ENCODE measurements at regions not wholly inside any gene's neighbourhood (a gene's known extent, or its start where the extent isn't known, plus 50 kb on each side); places are given as distances from the start of the nearest gene placed in this dataset.

DNA sequence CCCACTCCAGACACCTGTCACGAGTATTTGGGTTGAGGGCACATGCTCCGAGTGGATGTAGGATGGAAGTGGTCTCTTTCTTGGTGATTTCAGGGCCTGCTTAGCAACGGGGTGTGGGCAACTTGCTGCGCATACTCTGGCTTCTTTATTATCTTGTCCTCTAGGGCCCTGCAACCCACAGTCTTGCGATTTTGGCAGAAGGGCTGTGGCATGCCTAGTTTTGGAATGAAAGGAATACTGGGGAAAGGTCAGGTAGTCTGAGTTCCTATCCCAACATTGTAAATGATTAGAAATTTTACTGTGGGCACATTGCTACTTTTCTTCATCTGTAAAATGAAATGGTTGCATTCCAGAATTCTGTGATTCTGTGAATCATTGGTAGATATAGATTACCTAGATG lies 74.3 kb downstream of the ACTBL2 start:
- no peaks in the 10 kb centered on the region for H3K9me3 Mint-ChIP-seq
- H3K27ac Mint-ChIP-seq = no peak overlapping the region
- CTCF ChIA-PET = no interaction called here

DNA sequence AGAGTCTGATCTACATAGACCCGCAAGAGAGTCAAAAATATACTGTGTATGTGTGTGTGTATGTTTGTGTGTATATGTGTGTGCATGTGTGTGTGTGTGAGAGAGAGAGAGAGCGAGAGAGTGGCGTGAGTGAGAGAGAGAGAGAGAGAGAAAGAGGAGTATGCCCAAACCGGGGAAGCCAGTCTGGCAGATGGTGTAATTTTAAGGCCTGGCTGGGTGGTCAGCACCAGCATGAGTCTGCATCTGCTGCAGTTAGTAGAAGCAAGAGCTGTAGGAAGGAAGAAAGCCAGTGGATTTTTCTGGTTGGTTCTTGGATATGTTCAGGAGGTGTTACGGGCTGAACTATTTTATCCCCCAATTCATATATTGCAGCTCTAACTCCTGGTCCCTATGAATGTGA lies 75.2 kb downstream of the ACTBL2 start:
- H3K9me3 Mint-ChIP-seq = no peaks in the 10 kb centered on the region
- ATAC-seq = no peak
- DNase-seq (ENCODE audit: low spot score) = no peak
- no peaks in the 10 kb centered on the region for H3K27me3 Mint-ChIP-seq (ENCODE audit: low read depth)
- TF ChIP-seq IRF2 (CRISPR knock-in tag; IDR thresholded peaks at IDR 0.05; ENCODE audit: borderline replicate concordance, low read depth) (no peak), NFE2L1 (CRISPR knock-in tag; IDR thresholded peaks at IDR 0.05) (no peak), SMAD4 (CRISPR knock-in tag; IDR thresholded peaks at IDR 0.05) (no peak), RELA (CRISPR knock-in tag; IDR thresholded peaks at IDR 0.05; ENCODE audit: borderline replicate concordance) (no peak), ZNF423 (CRISPR knock-in tag; IDR thresholded peaks at IDR 0.05) (no peak), ETV6 (CRISPR knock-in tag; IDR thresholded peaks at IDR 0.05) (no peak), SMAD3 (CRISPR knock-in tag; IDR thresholded peaks at IDR 0.05; ENCODE audit: borderline replicate concordance) (no peak), ELF4 (CRISPR knock-in tag; IDR thresholded peaks at IDR 0.05; ENCODE audit: low read depth) (no peak)
- TF ChIP-seq, protein P1, sequence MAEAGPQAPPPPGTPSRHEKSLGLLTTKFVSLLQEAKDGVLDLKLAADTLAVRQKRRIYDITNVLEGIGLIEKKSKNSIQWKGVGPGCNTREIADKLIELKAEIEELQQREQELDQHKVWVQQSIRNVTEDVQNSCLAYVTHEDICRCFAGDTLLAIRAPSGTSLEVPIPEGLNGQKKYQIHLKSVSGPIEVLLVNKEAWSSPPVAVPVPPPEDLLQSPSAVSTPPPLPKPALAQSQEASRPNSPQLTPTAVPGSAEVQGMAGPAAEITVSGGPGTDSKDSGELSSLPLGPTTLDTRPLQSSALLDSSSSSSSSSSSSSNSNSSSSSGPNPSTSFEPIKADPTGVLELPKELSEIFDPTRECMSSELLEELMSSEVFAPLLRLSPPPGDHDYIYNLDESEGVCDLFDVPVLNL (CRISPR knock-in tag; IDR thresholded peaks at IDR 0.05; ENCODE audit: borderline replicate concordance, low read depth) = no peak
- no peak overlapping the region for H3K4me3 Mint-ChIP-seq
- H3K27ac Mint-ChIP-seq = no peak overlapping the region
- CTCF ChIA-PET = no interaction called here
- H3K36me3 Mint-ChIP-seq = no peaks in the 10 kb centered on the region
- H3K4me1 Mint-ChIP-seq = no peaks in the 10 kb centered on the region
- POLR2A ChIA-PET = no interaction called here

More for the DNA sequence above, 74.3 kb downstream of the ACTBL2 start:
- Mint-ChIP-seq H3K36me3 (no peaks in the 10 kb centered on the region), H3K4me3 (no peak overlapping the region), H3K4me1 (no peaks in the 10 kb centered on the region), H3K27me3 (ENCODE audit: low read depth) (no peaks in the 10 kb centered on the region)
- POLR2A ChIA-PET = no interaction called here
- TF ChIP-seq, protein P2, sequence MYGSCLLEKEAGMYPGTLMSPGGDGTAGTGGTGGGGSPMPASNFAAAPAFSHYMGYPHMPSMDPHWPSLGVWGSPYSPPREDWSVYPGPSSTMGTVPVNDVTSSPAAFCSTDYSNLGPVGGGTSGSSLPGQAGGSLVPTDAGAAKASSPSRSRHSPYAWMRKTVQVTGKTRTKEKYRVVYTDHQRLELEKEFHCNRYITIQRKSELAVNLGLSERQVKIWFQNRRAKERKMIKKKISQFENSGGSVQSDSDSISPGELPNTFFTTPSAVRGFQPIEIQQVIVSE (CRISPR knock-in tag; IDR thresholded peaks at IDR 0.05; ENCODE audit: borderline replicate concordance) = no peak
- TF ChIP-seq ZNF416 (CRISPR knock-in tag; IDR thresholded peaks at IDR 0.05) (no peak), SMAD4 (CRISPR knock-in tag; IDR thresholded peaks at IDR 0.05) (no peak), ZNF671 (CRISPR knock-in tag; IDR thresholded peaks at IDR 0.05) (no peak), TEAD4 (CRISPR knock-in tag; IDR thresholded peaks at IDR 0.05) (no peak), FOXJ3 (CRISPR knock-in tag; IDR thresholded peaks at IDR 0.05; ENCODE audit: borderline replicate concordance) (no peak), MXD4 (CRISPR knock-in tag; IDR thresholded peaks at IDR 0.05; ENCODE audit: borderline replicate concordance) (no peak), ZBTB21 (CRISPR knock-in tag; IDR thresholded peaks at IDR 0.05; ENCODE audit: borderline replicate concordance) (no peak)
- TF ChIP-seq, protein P3, sequence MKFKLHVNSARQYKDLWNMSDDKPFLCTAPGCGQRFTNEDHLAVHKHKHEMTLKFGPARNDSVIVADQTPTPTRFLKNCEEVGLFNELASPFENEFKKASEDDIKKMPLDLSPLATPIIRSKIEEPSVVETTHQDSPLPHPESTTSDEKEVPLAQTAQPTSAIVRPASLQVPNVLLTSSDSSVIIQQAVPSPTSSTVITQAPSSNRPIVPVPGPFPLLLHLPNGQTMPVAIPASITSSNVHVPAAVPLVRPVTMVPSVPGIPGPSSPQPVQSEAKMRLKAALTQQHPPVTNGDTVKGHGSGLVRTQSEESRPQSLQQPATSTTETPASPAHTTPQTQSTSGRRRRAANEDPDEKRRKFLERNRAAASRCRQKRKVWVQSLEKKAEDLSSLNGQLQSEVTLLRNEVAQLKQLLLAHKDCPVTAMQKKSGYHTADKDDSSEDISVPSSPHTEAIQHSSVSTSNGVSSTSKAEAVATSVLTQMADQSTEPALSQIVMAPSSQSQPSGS (CRISPR knock-in tag; IDR thresholded peaks at IDR 0.05; ENCODE audit: borderline replicate concordance, low read depth) = no peak
- TF ChIP-seq, protein P4, sequence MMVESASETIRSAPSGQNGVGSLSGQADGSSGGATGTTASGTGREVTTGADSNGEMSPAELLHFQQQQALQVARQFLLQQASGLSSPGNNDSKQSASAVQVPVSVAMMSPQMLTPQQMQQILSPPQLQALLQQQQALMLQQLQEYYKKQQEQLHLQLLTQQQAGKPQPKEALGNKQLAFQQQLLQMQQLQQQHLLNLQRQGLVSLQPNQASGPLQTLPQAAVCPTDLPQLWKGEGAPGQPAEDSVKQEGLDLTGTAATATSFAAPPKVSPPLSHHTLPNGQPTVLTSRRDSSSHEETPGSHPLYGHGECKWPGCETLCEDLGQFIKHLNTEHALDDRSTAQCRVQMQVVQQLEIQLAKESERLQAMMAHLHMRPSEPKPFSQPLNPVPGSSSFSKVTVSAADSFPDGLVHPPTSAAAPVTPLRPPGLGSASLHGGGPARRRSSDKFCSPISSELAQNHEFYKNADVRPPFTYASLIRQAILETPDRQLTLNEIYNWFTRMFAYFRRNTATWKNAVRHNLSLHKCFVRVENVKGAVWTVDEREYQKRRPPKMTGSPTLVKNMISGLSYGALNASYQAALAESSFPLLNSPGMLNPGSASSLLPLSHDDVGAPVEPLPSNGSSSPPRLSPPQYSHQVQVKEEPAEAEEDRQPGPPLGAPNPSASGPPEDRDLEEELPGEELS (CRISPR knock-in tag; IDR thresholded peaks at IDR 0.05) = no peak
- TF ChIP-seq, protein P5, sequence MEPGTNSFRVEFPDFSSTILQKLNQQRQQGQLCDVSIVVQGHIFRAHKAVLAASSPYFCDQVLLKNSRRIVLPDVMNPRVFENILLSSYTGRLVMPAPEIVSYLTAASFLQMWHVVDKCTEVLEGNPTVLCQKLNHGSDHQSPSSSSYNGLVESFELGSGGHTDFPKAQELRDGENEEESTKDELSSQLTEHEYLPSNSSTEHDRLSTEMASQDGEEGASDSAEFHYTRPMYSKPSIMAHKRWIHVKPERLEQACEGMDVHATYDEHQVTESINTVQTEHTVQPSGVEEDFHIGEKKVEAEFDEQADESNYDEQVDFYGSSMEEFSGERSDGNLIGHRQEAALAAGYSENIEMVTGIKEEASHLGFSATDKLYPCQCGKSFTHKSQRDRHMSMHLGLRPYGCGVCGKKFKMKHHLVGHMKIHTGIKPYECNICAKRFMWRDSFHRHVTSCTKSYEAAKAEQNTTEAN (CRISPR knock-in tag; IDR thresholded peaks at IDR 0.05) = no peak
- no peak for DNase-seq (ENCODE audit: low spot score)
- ATAC-seq = no peak

Measured in WTC11 (cell line).